HUES64 (cell line): ENCODE measurements at regions not wholly inside any gene's neighbourhood (a gene's known extent, or its start where the extent isn't known, plus 50 kb on each side); places are given as distances from the start of the nearest gene placed in this dataset.

ENCODE experiments used
- H3K27ac ChIP-seq: 2 replicates; pipeline ENCODE4 v1.7.0; 2013; ENCODE audit warnings: low read depth, low read length, inconsistent platforms
- H3K27me3 ChIP-seq: 2 replicates; pipeline ENCODE4 v1.6.1; 2013; ENCODE audit warnings: mild to moderate bottlenecking, low read length; ENCODE audit not compliant: insufficient read depth
- H3K36me3 ChIP-seq: 2 replicates; pipeline ENCODE4 v1.6.1; 2013; ENCODE audit warnings: mild to moderate bottlenecking, low read length; ENCODE audit not compliant: insufficient read depth
- H3K4me1 ChIP-seq: 2 replicates; pipeline ENCODE4 v1.6.1; 2013; ENCODE audit warnings: mild to moderate bottlenecking, low read length, moderate library complexity; ENCODE audit not compliant: insufficient read depth
- H3K4me3 ChIP-seq: 2 replicates; pipeline ENCODE4 v1.5.1; 2013; ENCODE audit warnings: mild to moderate bottlenecking, low read length, moderate library complexity
- H3K9ac ChIP-seq: 2 replicates; pipeline ENCODE4 v1.6.1; 2013; ENCODE audit warnings: mild to moderate bottlenecking, low read depth, low read length
- H3K9me3 ChIP-seq: 2 replicates; pipeline ENCODE4 v1.6.1; 2013; ENCODE audit warnings: low read depth, low read length; ENCODE audit not compliant: insufficient read depth
- WGBS: fragments of 150-250, 120-280 bp; methylation state at CpG from one replicate; pipeline ENCODE4 v1.1.7; 2013; ENCODE audit warnings: missing lambda C conversion rate; 5-methylcytosine and 5-hydroxymethylcytosine counted together

DNA sequence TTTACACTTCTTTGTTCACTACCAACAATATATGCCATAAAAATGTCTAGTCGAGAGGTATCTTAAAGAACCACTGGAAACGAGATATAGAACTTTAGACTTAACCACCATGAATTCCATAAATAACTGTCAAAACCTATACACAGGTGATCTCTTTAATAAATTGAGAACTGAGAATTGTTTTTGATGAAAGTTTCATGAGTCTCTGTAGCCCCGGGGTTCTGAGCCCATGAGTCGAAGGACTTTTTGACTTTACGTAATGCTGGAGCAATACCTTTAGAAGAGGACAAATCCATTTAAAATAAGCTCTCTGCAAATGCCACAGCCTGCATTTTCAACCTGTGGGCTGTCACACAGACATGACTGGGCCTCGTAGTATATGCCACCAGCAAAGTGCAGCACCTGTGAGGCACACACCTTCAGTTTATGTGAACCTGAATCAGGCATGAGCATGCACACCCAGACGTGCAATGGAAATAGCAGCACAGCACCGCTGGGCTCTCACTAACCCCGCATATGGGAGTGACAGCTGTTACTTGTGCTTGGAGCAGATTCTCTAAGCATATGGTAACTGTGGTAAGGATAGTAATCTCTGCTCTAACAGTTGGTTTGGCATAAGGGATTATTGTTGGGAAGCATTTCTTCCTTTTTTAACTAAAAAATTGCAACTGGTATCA is 383.2 kb downstream of the SOCS6 start:
- Histone ChIP-seq H3K9me3 (peaks cover 81% of the 10 kb centered on the region), H3K27ac (no peak overlapping the region), H3K4me1 (no peaks in the 10 kb centered on the region), H3K9ac (no peak overlapping the region), H3K36me3 (no peaks in the 10 kb centered on the region), H3K27me3 (no peaks in the 10 kb centered on the region), H3K4me3 (no peak overlapping the region)
- WGBS, result 86% methylated on average over 9 of the region's 9 CpGs

DNA sequence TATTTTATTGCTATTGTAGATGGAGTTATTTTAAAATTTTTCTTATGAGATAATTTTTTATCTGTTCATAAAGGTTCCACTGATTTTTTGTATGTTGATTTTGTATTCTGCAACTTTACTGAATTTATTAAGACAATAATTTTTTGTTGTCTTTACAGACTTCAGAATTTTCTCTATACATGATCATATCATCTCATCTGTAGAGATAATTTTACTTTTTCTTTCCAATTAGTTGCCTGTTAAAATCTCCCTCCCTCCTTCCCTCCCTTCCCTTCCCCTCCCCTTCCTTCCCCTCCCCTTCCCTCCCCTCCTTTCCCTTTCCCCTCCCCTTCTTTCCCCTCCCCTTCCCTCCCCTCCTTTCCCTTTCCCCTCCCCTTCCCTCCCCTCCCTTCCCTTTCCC is 378.1 kb downstream of the SOCS6 start:
- H3K9ac ChIP-seq, result no peak overlapping the region
- peaks cover 80% of the 10 kb centered on the region for H3K9me3 ChIP-seq
- no peak overlapping the region for H3K4me3 ChIP-seq
- H3K4me1 ChIP-seq, result no peaks in the 10 kb centered on the region
- H3K27me3 ChIP-seq, result no peaks in the 10 kb centered on the region
- no peaks in the 10 kb centered on the region for H3K36me3 ChIP-seq
- no peak overlapping the region for H3K27ac ChIP-seq

DNA sequence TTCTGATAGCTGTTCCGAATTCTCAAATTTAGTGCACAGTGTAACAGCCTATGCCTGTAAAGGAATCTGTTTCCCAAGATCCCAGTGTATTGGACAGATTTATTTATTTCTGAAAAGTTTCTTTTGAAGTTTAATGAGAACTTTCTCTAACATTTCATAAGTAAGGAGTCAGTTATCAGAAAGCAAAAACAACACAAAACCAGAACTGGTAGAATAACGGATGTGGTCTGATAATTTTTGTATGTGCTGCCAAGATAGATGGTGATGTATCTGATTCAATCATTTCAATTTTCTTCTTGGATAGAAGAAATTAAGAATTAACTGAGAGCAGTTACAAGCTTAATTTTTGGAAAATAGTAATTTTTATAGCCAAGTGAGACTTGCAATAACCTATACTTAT is 374.3 kb downstream of the SOCS6 start:
- Histone ChIP-seq H3K4me3 (no peak overlapping the region), H3K36me3 (no peaks in the 10 kb centered on the region), H3K27me3 (no peaks in the 10 kb centered on the region), H3K4me1 (no peaks in the 10 kb centered on the region), H3K9me3 (peaks cover 83% of the 10 kb centered on the region), H3K27ac (no peak overlapping the region), H3K9ac (no peak overlapping the region)
- 73% methylated on average over 2 of the region's 2 CpGs for WGBS

DNA sequence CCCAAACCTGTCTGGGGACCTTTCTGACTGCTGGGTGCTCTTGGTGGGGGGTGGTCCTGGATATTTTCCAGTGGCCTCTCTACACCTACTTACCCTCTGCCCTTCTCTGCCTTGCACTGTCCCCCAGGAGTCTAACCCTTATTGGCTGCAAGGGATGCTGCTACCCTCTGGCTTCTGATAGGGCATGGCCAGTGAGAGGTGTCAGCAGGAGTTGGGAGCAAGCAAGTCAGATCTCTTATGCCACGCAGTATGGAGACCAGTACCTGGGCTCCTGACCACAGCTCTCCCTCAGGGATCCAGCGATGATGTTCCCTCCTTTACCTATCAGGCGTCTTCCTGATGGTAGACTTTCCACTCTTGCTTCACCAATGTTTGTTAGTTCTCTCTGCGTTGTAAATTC is 373.7 kb downstream of the SOCS6 start:
- peaks cover 88% of the 10 kb centered on the region for H3K9me3 ChIP-seq
- no peaks in the 10 kb centered on the region for H3K36me3 ChIP-seq
- H3K27ac ChIP-seq, result no peak overlapping the region
- no peak overlapping the region for H3K4me3 ChIP-seq
- WGBS, result 83% methylated on average over 4 of the region's 4 CpGs
- no peaks in the 10 kb centered on the region for H3K4me1 ChIP-seq
- no peaks in the 10 kb centered on the region for H3K27me3 ChIP-seq
- no peak overlapping the region for H3K9ac ChIP-seq

DNA sequence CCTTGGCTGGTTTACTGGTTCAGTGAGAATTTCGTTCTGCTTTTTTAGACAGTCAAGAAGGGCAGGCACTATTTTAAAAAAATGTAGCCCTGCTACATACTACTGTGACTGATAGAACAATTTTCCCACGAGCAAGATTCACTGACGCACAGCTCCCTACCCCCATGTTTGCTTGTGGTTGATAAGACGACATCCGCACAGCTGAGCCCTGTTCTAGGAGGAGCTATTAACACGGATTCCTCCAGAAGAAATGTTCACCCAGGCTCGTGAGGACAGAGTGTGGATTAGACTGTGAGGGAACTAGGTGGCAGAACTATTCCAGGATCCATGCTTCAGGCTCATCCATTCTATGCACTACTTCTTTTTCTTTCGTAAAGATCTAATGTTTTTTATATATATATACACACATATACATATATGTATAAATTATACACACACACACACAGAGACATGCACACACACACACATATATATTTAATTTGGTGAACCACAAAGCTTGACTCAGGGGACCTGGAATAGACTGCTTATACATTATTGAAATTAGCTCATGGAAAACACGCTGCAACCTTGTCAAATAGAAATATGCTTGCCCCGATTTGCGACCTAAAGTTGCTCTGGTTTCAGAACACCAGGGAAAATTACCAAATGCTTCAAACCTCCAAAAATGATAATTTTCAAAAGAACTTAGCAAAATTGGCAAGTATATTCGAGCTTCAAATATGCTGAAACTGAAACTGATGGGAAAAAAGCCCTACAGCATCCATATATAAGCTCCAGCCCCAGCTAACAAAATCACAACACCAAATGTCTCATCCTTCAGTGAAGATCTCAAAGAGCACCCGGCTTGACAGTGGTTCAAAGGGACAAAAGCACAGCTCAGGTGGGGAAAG is 370.4 kb downstream of the SOCS6 start:
- peaks cover 91% of the 10 kb centered on the region for H3K9me3 ChIP-seq
- no peak overlapping the region for H3K4me3 ChIP-seq
- H3K4me1 ChIP-seq, result no peaks in the 10 kb centered on the region
- H3K9ac ChIP-seq, result no peak overlapping the region
- H3K36me3 ChIP-seq, result no peaks in the 10 kb centered on the region
- 70% methylated on average over 12 of the region's 13 CpGs for WGBS
- no peak overlapping the region for H3K27ac ChIP-seq
- no peaks in the 10 kb centered on the region for H3K27me3 ChIP-seq

DNA sequence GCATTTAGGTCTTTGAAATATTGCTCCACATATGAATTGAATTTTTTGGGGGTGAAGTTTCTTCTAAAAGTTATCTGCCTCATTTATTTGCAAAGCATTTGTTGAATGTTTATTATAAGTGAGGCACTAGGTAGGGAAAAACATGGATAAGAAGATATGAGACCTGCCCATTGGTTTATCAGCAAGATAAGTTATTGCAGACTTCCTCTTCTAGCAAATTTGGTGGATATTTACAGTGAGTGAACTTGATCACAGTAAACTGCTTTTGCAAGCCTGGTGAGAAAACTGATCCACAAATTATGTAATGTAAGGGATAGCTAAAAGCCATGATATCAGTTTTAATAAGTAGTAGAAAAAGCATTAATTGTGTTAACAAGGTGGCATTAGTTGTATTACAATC is 364.8 kb downstream of the SOCS6 start:
- no peak overlapping the region for H3K9ac ChIP-seq
- no peaks in the 10 kb centered on the region for H3K27me3 ChIP-seq
- H3K27ac ChIP-seq, result no peak overlapping the region

DNA sequence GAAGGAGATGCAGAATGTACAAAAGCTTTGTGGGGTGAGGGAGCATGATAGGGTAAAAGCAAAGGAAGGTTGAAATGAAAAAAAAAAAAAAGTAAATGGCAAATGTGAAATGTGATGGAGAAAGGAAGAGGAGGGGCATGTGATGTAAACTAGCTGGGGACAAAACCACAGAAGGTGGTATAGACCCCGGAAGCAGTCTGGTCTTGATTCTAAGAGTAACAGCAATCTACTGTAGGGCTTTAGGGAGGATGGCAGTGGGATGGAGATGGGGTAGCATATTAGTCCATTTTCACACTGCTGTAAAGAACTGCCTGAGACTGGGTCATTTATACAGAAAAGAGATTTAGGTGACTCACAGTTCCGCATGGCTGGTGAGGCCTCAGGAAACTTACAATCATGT is 362.0 kb downstream of the SOCS6 start:
- no peak overlapping the region for H3K27ac ChIP-seq
- no peak overlapping the region for H3K4me3 ChIP-seq
- H3K9me3 ChIP-seq, result peaks cover 76% of the 10 kb centered on the region
- no peaks in the 10 kb centered on the region for H3K4me1 ChIP-seq
- no peak overlapping the region for H3K9ac ChIP-seq
- 93% methylated on average over 2 of the region's 2 CpGs for WGBS
- H3K36me3 ChIP-seq, result no peaks in the 10 kb centered on the region
- no peaks in the 10 kb centered on the region for H3K27me3 ChIP-seq

More for the DNA sequence above, 364.8 kb downstream of the SOCS6 start:
- no peak overlapping the region for H3K4me3 ChIP-seq
- peaks cover 81% of the 10 kb centered on the region for H3K9me3 ChIP-seq
- no peaks in the 10 kb centered on the region for H3K4me1 ChIP-seq
- no peaks in the 10 kb centered on the region for H3K36me3 ChIP-seq

DNA sequence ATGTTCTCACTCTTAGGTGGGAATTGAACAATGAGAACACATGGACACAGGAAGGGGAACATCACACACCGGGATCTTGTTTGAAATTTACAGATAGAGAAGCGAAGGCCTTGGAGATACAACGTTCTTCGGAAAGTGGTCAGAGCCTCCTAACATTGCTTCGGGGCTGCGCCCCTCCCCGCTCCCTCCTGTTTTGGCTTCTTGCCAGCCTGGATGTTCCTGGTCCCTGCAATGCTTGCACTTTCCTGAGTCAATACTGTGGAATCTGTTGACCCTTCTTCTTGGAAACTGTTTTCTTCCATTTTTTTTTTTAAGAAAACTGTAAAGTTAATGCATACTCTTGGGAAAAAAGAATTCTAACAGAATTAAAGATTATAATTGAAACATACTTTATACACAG is 360.8 kb downstream of the SOCS6 start:
- Histone ChIP-seq H3K27me3 (no peaks in the 10 kb centered on the region), H3K4me1 (no peaks in the 10 kb centered on the region), H3K4me3 (no peak overlapping the region), H3K27ac (no peak overlapping the region), H3K9ac (no peak overlapping the region), H3K9me3 (peaks cover 81% of the 10 kb centered on the region), H3K36me3 (no peaks in the 10 kb centered on the region)
- 93% methylated on average over 7 of the region's 7 CpGs for WGBS

DNA sequence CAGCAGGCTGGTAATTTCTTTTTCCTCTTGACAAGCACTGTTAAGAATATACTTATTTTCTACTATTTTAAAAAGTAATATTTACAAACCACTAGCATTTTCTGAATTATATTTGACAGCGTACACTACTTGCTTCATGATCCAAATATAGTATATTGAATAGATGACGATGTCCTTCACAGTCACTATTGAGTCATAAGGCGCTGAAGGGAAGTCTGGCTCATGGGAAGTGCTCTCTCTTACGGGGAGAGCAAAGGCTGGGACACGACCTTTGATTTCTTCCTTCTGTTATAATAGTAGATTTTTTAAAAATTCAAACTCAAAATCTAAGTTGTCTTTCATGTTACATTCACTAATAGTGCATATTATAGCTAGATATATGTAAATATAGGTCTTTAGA is 357.1 kb downstream of the SOCS6 start:
- Histone ChIP-seq H3K36me3 (no peaks in the 10 kb centered on the region), H3K9ac (no peak overlapping the region), H3K27me3 (no peaks in the 10 kb centered on the region), H3K4me1 (no peaks in the 10 kb centered on the region), H3K9me3 (peaks cover 75% of the 10 kb centered on the region), H3K4me3 (no peak overlapping the region), H3K27ac (no peak overlapping the region)
- WGBS, result 80% methylated on average over 3 of the region's 5 CpGs

DNA sequence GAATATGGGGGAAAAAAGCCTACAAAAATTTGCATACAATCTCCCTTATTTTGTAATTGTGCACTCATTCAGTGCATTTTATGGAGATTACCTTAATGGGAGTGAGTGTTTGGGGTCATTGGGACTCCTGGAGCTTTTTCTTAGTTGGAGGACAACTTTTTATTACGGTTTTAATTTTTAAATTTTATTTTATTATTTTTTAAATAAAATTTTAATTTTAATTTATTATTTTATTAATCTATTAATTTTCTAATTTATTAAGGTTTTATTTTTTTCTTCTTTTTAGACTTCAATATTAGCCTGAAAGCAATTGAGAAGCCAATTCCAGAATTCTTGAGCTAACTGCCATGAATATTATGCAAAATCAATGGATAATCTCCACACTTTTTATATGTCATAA is 355.0 kb downstream of the SOCS6 start:
- no peaks in the 10 kb centered on the region for H3K36me3 ChIP-seq
- no CpG with 5 or more reads among the region's 1 CpG for WGBS
- H3K4me1 ChIP-seq, result no peaks in the 10 kb centered on the region
- H3K27me3 ChIP-seq, result no peaks in the 10 kb centered on the region
- H3K9ac ChIP-seq, result no peak overlapping the region
- no peak overlapping the region for H3K4me3 ChIP-seq
- H3K9me3 ChIP-seq, result peaks cover 86% of the 10 kb centered on the region
- H3K27ac ChIP-seq, result no peak overlapping the region

DNA sequence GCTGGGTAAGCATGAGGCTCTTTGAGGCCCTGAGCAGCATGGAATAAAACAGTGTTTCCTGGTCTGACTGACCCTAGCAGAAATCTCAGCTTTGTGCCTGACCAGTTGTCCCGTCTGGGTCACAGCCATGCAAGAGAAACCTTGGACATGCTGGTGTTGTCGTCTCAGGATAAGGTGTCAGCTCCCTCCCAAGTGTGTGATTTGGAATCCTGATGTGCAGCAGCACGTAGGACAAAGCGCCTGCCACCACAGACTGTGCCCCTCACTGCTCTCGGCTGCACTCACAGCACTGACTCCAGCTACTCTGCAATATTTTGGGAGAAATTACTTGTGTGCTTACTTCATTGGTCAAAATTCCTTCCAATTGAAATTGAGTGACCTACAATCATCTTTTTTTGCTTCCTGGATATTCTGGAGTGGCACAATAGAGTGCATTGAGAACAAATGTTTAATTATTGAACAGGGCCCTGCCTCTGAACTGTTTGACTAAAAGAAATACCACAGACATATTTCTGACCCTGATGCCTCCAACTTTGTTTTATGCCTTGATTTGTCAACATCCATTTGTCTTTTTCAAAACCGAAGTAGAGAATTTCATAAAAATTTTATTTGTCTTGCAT is 352.4 kb downstream of the SOCS6 start:
- 73% methylated on average over 5 of the region's 6 CpGs for WGBS
- H3K4me1 ChIP-seq, result no peaks in the 10 kb centered on the region

More for the DNA sequence above, 352.4 kb downstream of the SOCS6 start:
- Histone ChIP-seq H3K9ac (no peak overlapping the region), H3K27me3 (no peaks in the 10 kb centered on the region), H3K36me3 (no peaks in the 10 kb centered on the region), H3K9me3 (peaks cover 91% of the 10 kb centered on the region), H3K27ac (no peak overlapping the region), H3K4me3 (no peak overlapping the region)
